ENCODE measurements at regions not wholly inside any gene's neighbourhood (a gene's known extent, or its start where the extent isn't known, plus 50 kb on each side); places are given as distances from the start of the nearest gene placed in this dataset.
A peak's percentile ranks its signal among the peaks of the same experiment; 100 is the strongest.
"Not testable (repeated sequence)": the region's sequence is repeated elsewhere in the genome, so short reads cannot be mapped to it uniquely, and the experiment has no call there.

GRCh38 chr20:56722042-56722441 is 92.9 kb downstream of the TFAP2C start:
- in situ Hi-C loops (cut with HindIII; ENCODE audit: low sequenced_read_pairs) = no loop called here

GRCh38 chr20:56723331-56723730 is 94.2 kb downstream of the TFAP2C start:
- in situ Hi-C loops (cut with HindIII; ENCODE audit: low sequenced_read_pairs) = no loop called here
- no peak for DNase-seq (ENCODE audit: low spot score)

More at GRCh38 chr20:56722042-56722441, 92.9 kb downstream of the TFAP2C start:
- peak; percentile 81 for DNase-seq (ENCODE audit: low spot score)

GRCh38 chr20:56724241-56724757 is 95.2 kb downstream of the TFAP2C start:
- in situ Hi-C loops (cut with HindIII; ENCODE audit: low sequenced_read_pairs) = no loop called here
- DNase-seq (ENCODE audit: low spot score) = no peak

GRCh38 chr20:56730003-56730402 is 100.9 kb downstream of the TFAP2C start:
- DNase-seq (ENCODE audit: low spot score) = no peak
- in situ Hi-C loops (cut with HindIII; ENCODE audit: low sequenced_read_pairs) = no loop called here

- peak; percentile 91 for DNase-seq (ENCODE audit: low spot score)
- in situ Hi-C loops (cut with HindIII; ENCODE audit: low sequenced_read_pairs) = no loop called here
These were observed 101.9 kb downstream of the TFAP2C start for GRCh38 chr20:56730996-56731395.

GRCh38 chr20:56731476-56731875 is 102.4 kb downstream of the TFAP2C start:
- no peak for DNase-seq (ENCODE audit: low spot score)
- in situ Hi-C loops (cut with HindIII; ENCODE audit: low sequenced_read_pairs) = no loop called here

- in situ Hi-C loops (cut with HindIII; ENCODE audit: low sequenced_read_pairs) = no loop called here
- DNase-seq (ENCODE audit: low spot score) = no peak
These were observed 104.9 kb downstream of the TFAP2C start for GRCh38 chr20:56733967-56734366.

- peak; percentile 30 for DNase-seq (ENCODE audit: low spot score)
- in situ Hi-C loops (cut with HindIII; ENCODE audit: low sequenced_read_pairs) = no loop called here
These were observed 106.1 kb downstream of the TFAP2C start for GRCh38 chr20:56735084-56735642.

GRCh38 chr20:56736285-56736857 is 107.3 kb downstream of the TFAP2C start:
- DNase-seq (ENCODE audit: low spot score) = no peak
- in situ Hi-C loops (cut with HindIII; ENCODE audit: low sequenced_read_pairs) = no loop called here

GRCh38 chr20:56744325-56744821 is 115.3 kb downstream of the TFAP2C start:
- in situ Hi-C loops (cut with HindIII; ENCODE audit: low sequenced_read_pairs); DNase-seq (ENCODE audit: low spot score): not testable (repeated sequence)

GRCh38 chr20:56748476-56749377 is 119.6 kb downstream of the TFAP2C start:
- no peak for DNase-seq (ENCODE audit: low spot score)
- in situ Hi-C loops (cut with HindIII; ENCODE audit: low sequenced_read_pairs) = no loop called here

- no peak for DNase-seq (ENCODE audit: low spot score)
- in situ Hi-C loops (cut with HindIII; ENCODE audit: low sequenced_read_pairs) = no loop called here
These were observed 121.3 kb downstream of the TFAP2C start for GRCh38 chr20:56750430-56750829.

GRCh38 chr20:56752274-56752673 is 123.2 kb downstream of the TFAP2C start:
- no peak for DNase-seq (ENCODE audit: low spot score)
- in situ Hi-C loops (cut with HindIII; ENCODE audit: low sequenced_read_pairs) = no loop called here

- in situ Hi-C loops (cut with HindIII; ENCODE audit: low sequenced_read_pairs) = no loop called here
- DNase-seq (ENCODE audit: low spot score) = no peak
These were observed 126.1 kb downstream of the TFAP2C start for GRCh38 chr20:56755201-56755600.

GRCh38 chr20:56756658-56757057 is 127.6 kb downstream of the TFAP2C start:
- in situ Hi-C loops (cut with HindIII; ENCODE audit: low sequenced_read_pairs); DNase-seq (ENCODE audit: low spot score): not testable (repeated sequence)

- DNase-seq (ENCODE audit: low spot score) = no peak
- in situ Hi-C loops (cut with HindIII; ENCODE audit: low sequenced_read_pairs) = no loop called here
These were observed 129.6 kb downstream of the TFAP2C start for GRCh38 chr20:56758706-56759105.

- DNase-seq (ENCODE audit: low spot score) = no peak
- in situ Hi-C loops (cut with HindIII; ENCODE audit: low sequenced_read_pairs) = no loop called here
These were observed 130.7 kb downstream of the TFAP2C start for GRCh38 chr20:56759741-56760278.

GRCh38 chr20:56760610-56761009 is 131.5 kb downstream of the TFAP2C start:
- in situ Hi-C loops (cut with HindIII; ENCODE audit: low sequenced_read_pairs) = no loop called here

GRCh38 chr20:56761393-56761792 is 132.3 kb downstream of the TFAP2C start:
- in situ Hi-C loops (cut with HindIII; ENCODE audit: low sequenced_read_pairs) = no loop called here
- no peak for DNase-seq (ENCODE audit: low spot score)

More at GRCh38 chr20:56760610-56761009, 131.5 kb downstream of the TFAP2C start:
- no peak for DNase-seq (ENCODE audit: low spot score)

GRCh38 chr20:56762401-56762800 is 133.3 kb downstream of the TFAP2C start:
- in situ Hi-C loops (cut with HindIII; ENCODE audit: low sequenced_read_pairs) = no loop called here
- no peak for DNase-seq (ENCODE audit: low spot score)

Data from G401 (cell line).